ENCODE measurements at regions not wholly inside any gene's neighbourhood (a gene's known extent, or its start where the extent isn't known, plus 50 kb on each side); places are given as distances from the start of the nearest gene placed in this dataset.

- H2AK5ac ChIP-seq (ENCODE audit: insufficient read length, low read length): no peak overlapping the region
- H2BK5ac ChIP-seq (ENCODE audit: insufficient read length, low read length): no peak overlapping the region
- no peak overlapping the region for H2BK15ac ChIP-seq (ENCODE audit: low read depth, low read length)
- H2BK120ac ChIP-seq (ENCODE audit: low read depth, low read length, poor library complexity, severe bottlenecking): no peak overlapping the region
- WGBS (ENCODE audit: extremely low coverage, insufficient read length, low lambda C conversion rate): no CpG with 5 or more reads among the region's 1 CpG
- no peak overlapping the region for H2BK12ac ChIP-seq (ENCODE audit: insufficient read length, low read depth, low read length)
- no peaks in the 10 kb centered on the region for H3K79me1 ChIP-seq (ENCODE audit: insufficient read depth, low read depth, low read length, poor library complexity, severe bottlenecking)
- Mint-ChIP-seq H3K36me3 (ENCODE audit: insufficient read depth in 1 of 3, low read depth in 3 of 3) (0 out of 7 replicates have a peak, but pooled peaks cover 0 to under 1% (median 0%) of the 10 kb centered on the region in 3 experiments), H3K27me3 (ENCODE audit: low read depth) (no peaks in the 10 kb centered on the region), H3K27ac (no peak overlapping the region), H3K9me3 (peaks cover 0 to under 1% of the 10 kb centered on the region in 2 experiments; a peak in 1 of 5 replicates), H3K4me1 (peaks cover 6% of the 10 kb centered on the region in 2 experiments), H3K4me3 (no peak overlapping the region)
- H2AFZ ChIP-seq (ENCODE audit: low read length): no peak overlapping the region
- H3K23me2 ChIP-seq (ENCODE audit: insufficient read length, low read depth, low read length, poor library complexity, severe bottlenecking): no peaks in the 10 kb centered on the region
- H4K5ac ChIP-seq (ENCODE audit: insufficient read length, low read depth, low read length): no peak overlapping the region
- no peak overlapping the region for H3K27ac ChIP-seq (ENCODE audit: insufficient read length, low read depth, low read length)
- H3T11ph ChIP-seq (ENCODE audit: low read length): no peak overlapping the region
- no peak overlapping the region for H3K18ac ChIP-seq (ENCODE audit: insufficient read length, low read depth, low read length)
- no peak overlapping the region for H4K8ac ChIP-seq (replicated peaks; ENCODE audit: insufficient read length, low read depth, low read length)
- no peaks in the 10 kb centered on the region for H3K79me2 ChIP-seq (ENCODE audit: insufficient read depth, low read length)
- no peak overlapping the region for H2BK20ac ChIP-seq (ENCODE audit: low read depth, low read length, poor library complexity, severe bottlenecking)
- H3K9me3 ChIP-seq (ENCODE audit: control insufficient read depth, low read depth, low read length): no peaks in the 10 kb centered on the region
- no peak for DNase-seq
- H3K4me1 ChIP-seq (ENCODE audit: insufficient read depth, low read length): no peaks in the 10 kb centered on the region
- no peak overlapping the region for H4K91ac ChIP-seq (ENCODE audit: insufficient read length, low read depth, low read length)
- no peak overlapping the region for H3K56ac ChIP-seq (ENCODE audit: insufficient read length, low read depth, low read length)
- H4K20me1 ChIP-seq (ENCODE audit: control insufficient read depth, insufficient read depth, insufficient read length): no peaks in the 10 kb centered on the region
- no peak overlapping the region for H3K4me2 ChIP-seq (ENCODE audit: insufficient read depth, insufficient read length, low read length)
- H3K9ac ChIP-seq (ENCODE audit: extremely low read depth, insufficient read length, low read length): no peak overlapping the region
- H3K23ac ChIP-seq (ENCODE audit: insufficient read length, low read depth, low read length): no peak overlapping the region
- no peak overlapping the region for H3K4ac ChIP-seq (ENCODE audit: low read depth, low read length)
- TF ChIP-seq CTCF (conservative IDR thresholded peaks at IDR 0.05): no peak
- no peak overlapping the region for H3K14ac ChIP-seq (ENCODE audit: insufficient read depth, low read length)
- H3K27me3 ChIP-seq (ENCODE audit: insufficient read depth, low read length): no peaks in the 10 kb centered on the region
These were observed 276.6 kb upstream of the GATB start for GRCh38 chr4:152037435-152037834.
